HG03520 (cell line): ENCODE measurements at regions not wholly inside any gene's neighbourhood (a gene's known extent, or its start where the extent isn't known, plus 50 kb on each side); places are given as distances from the start of the nearest gene placed in this dataset.
"Not testable (repeated sequence)": the region's sequence is repeated elsewhere in the genome, so short reads cannot be mapped to it uniquely, and the experiment has no call there.

Source experiments
- ATAC-seq: cut with Tn5 transposase; IDR thresholded peaks from one replicate; pipeline ENCODE4 v1.9.1; 2021; ENCODE audit warnings: mild to moderate bottlenecking, moderate library complexity; ENCODE audit not compliant: unreplicated experiment

DNA sequence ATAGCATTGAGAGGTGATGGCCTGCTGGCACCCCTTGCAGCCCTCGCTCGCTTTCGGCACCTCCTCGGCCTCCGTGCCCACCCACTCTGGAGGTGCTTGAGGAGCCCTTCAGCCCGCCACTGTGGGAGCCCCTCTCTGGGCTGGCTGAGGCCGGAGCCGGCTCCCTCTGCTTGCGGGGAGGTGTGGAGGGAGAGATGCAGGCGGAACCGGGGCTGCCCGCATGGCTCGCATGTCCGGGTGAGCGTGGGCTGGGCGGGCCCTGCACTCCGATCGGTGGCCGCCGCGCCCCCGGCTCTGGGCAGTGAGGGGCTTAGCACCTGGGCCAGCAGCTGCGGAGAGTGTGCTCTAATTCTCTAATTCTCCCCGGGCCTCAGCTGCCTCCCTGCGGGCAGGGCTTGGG is 101.1 kb downstream of the KIF4B start:
- no peak for ATAC-seq

DNA sequence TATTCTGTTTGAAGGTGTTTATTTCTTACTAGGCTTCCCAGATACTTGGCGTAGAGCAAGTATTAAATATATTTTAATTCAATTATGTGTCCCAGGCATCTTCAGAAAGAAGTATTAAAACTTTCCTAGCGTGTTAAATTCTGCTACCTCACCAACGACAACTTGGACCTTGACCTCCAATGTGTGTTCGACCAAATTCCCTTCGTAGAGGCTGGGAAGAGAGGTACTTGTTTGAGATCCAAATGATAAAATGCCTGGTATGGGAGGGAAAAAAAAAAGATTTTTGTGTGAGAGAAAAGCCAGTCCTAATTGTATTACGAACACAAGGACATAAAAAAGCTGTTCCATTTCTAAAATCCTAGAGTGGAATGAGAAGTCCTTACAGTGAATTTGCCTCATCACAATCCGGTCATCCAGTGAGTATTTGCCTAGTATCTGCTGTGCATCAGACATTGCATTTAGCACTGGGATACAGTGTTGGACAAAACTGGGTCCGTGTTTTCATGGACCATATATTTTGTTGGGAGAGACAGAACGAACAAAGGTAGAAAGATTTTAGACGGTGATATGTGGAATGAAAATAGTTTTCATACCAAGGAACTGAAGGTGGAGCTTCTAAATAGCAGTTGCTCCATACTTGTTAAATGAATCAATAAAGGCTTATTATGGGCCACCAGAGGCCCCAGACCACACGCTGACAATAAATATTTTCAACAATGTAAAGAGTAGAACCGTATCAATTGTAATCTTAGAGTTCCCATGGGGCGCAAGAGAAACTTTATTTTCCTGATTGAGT is 103.1 kb downstream of the KIF4B start:
- ATAC-seq, result no peak

DNA sequence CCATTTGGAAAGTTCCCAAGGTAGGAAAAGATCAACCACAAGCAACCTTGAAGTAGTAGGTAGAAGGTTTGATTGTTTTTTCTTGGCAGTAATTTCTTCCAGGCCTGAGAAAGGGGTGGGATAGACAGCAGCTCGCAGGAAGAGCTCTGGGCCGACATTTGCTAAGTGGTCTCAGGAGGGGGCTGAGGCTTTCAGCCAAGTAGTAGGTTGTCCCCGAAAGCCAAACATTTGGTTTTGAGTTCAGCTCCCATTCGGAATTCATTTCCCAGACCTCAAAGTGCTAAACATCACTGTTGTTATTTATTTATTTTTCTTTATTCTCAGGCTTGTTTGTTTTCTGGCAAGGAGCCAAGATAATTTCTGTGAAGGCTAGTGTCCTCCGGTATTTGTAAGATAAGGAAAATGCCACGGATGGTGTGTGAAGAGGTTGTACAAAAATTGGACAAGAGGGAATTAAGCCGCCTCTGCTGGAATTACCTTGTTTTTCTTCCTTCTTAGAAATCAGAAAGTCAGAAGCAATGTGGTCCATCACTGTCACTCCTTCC is 112.1 kb downstream of the KIF4B start:
- no peak for ATAC-seq

DNA sequence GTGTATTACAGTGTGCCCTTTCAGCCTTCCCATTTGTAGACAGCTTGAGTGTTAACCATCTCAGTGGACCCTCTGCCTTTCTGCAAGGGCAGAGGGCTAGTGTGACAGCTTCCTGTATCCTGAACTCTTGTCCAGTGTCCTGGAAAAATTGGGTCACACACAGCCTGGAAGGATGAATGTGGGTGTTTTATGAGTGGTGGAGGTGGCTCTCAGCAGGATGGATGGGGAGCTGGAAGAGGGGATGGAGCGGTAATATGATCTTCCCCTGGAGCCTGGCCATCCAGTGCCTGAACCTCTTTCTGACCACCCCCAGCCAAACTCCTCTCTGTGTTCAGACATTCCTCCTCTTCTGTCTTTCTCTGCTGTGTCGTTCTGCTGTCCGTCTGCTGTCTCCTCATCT is 113.0 kb downstream of the KIF4B start:
- ATAC-seq, result no peak

DNA sequence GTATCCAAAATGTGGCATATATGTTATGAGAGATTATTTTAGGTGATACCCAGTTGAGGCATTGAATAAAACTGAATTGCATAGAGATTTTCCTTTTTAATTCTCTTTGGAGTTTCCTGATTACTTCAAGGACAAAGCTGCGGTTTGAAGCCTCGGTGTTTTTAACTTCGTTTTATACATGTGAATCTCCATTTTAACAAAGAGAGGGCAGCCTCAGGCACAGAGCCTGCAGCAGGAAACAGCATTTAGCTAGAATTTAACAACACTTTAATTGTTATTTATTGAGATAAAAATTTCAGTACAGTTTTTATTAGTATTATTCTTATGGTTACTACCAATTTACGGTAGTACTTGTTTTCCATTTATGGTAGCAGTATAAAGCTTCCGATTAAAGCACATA is 114.0 kb downstream of the KIF4B start:
- ATAC-seq, result no peak

DNA sequence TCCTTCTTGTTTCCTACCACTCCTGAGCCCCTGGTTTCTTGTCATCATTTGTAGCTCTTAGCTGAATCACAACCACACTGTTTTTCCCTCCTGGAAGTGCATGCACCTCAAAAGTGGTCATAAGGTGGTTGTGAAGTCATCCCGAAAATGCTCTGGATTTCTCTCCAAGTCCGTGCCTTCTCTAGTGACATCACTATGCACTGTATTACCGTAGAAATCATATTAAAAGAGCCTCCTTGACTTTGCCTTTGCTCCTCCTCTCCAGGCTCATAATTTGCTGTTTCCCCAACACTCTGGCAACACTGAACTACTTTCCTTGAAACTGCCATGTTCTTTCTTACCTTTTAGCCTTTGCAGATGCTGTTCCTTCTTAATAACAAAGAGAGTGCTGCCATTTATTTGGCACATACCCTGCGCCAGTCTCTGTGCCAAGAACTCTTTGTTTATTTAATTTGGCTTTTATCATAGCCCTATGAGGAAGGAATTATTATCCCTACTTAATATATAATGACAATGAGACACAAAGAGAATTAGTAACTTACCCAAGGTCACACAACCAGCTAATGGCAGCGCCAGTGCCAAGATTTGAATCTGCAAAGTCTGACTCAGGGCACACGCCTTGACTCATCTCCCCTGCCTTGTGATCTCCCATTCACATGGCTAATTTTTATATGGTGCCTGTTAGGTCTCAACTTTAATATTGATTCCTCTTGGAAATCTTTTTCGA is 115.4 kb downstream of the KIF4B start:
- ATAC-seq, result no peak

DNA sequence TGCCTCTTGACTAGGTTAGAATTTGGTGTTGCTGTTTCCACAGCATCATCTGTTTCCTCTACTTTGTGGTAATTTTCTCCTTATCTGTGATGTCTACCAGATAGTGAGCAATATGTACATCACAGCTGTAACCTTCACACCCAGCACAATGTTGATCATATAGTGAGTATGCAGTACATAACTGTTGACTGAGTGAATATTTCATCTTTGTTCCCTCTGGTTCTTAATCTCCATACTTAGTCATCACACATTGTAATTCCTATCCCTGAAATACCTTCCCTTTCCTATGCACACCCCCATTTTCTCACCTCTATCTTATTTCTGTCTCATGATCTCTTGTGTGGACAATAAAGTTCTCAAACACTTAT is 115.9 kb downstream of the KIF4B start:
- ATAC-seq, result no peak

DNA sequence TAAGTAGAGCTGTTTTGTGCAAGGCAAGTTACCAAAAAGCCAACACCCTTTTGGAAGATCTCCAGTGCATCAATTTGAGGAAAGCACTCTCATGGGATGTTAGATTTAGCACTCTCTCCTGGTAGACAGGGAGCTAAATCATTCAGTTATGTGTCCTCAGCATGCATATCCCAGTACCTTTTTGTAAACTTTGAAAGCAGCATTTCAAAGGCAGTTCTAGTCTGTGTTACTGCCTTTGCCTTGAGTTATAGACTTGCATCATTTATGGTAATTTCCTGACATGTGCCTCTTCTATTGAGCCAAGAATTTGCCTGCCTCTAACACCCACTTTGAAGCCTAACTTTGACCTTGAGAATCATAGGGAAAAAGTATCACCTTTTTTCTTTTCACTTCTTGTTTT is 120.6 kb downstream of the KIF4B start:
- no peak for ATAC-seq

DNA sequence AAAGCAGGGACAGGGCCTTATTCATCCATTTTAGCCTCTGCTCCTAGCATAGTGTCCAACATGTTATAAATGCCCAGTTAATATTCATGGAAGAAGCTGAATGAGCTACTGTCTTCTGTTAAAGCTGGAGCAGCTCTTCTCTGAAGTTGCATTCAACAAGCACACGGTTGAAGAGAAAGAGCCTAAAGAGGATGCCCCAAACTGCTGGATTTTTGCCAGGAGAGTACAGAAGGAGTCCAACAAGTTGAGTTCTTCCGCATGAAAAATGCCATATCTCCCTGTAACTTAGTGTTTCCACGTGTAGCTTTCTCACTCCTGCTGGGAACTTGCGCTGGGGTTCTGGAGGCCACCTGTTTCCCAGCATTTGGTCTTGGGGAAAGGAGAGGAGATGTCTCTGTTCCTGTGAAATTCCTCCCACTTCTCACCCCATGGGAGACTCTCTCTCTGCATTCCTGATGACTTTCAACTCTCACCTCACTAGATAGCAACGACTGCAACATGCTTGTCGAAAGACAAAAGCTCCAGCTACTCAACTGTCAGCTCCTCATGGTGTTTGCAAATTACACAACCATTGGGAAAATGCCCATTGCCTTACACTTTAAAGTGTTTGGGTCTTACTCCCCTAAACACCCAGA is 122.8 kb downstream of the KIF4B start:
- ATAC-seq, result no peak

DNA sequence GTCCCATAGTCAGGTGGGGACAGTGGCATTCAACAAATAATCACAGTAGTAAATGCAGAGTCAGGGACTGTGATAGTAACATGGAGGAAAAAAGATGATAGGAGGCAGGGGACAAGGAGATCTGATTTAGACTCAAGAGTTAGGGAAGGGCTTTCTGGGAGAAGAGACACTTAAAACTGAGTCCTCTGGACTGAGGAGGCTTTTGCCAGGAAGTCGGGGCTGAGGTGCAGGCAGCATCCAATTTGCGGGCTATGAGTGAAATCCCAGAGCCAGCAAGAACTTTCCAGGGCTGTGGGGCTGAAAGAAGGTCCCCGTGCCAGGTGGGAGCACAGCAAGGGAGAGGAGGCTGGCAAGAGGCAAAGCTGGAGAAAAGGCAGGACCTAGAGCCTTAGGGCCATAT is 124.1 kb downstream of the KIF4B start:
- no peak for ATAC-seq

DNA sequence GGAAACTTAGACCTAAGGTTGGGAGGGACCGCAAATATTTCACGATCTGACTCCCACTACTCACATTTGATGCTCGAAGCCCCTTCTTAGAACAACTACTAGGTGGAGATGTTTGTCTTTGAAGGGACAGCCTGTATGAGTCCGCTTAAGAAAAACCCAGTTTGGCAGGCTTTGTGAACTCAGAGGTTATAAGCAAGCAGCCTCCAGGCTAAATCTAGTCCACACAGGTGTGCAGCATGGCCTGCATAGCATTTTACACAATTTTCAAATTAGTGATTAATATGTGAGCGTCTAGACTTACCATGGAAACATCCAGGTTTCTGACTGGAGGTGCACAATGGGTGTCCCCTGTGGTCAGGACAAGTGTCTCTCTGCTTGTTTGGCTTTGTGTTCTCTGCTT is 127.1 kb downstream of the KIF4B start:
- ATAC-seq, result no peak

DNA sequence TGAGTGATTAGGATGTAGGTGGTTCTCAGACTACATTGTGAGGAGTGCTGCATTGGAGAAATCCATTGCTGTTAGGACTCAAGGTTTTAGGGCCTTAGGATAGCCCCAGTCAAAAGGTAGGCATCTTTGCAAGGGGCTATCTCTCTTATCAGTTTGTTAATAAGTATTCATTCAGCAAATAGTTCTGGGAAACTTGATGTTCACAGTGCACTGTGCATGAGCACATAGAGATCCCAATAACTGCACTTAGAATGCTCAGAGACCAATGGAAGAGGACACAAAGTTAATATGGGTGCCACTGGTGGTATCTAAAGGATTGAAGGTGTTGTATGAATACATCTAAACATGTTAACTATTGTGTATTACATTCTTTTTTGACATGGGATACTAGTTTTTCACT is 131.4 kb downstream of the KIF4B start:
- no peak for ATAC-seq

DNA sequence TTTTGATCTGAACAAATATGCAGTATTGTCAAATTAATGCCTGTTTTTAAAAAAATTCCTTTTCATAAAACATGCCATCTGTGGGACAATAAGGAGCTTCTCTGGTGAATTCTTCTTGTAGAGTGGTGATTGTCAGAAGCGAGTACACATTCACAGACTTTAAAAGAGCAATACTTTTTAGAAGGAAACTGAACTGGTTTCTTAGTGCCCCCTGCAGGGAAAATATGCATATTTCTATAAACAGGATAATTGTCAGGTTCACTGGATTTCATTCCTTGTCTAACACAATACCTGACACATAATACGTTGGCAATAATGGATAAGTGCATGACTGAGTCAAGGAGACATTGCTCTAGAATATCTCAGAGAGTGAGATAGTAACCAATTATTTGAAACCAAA is 133.7 kb downstream of the KIF4B start:
- ATAC-seq, result no peak

DNA sequence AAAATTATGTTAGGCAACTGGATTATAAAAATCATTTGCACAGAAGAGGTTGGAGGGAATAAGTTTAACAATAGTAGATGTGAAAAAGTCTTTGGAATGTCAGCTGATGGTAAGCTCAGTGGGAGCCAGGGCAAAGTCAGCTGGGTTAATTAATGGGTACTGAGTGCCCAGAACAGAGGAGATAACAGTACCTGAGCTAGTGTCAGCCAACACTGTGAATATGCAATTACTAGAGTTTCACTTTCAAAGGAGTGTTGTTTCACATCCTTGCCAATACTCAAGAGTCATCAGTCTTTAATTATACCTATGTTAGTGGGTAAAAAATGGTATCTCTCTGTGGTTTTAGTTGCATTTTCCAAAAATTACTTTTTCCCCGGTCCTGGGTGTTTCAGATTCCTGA is 135.1 kb downstream of the KIF4B start:
- no peak for ATAC-seq

DNA sequence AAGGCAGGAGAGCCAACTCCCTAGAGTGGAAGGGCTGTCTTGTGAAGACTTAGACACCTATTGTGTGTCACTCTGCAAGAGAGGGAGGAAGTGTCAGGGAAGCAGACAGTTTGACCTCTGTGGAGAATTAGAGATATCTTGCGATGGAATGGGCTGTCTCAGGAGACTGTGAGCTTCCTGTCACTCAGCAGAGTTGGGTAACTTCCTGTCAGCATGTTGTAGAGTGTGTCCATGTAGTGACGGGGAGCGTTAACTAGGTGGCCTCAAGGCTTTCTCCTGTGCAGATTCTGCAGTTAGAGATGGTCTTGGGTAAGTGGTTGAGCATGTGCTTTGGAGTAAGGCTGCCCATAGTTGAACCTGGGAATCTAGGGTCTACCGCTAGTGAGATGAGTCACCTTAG is 136.5 kb downstream of the KIF4B start:
- no peak for ATAC-seq

DNA sequence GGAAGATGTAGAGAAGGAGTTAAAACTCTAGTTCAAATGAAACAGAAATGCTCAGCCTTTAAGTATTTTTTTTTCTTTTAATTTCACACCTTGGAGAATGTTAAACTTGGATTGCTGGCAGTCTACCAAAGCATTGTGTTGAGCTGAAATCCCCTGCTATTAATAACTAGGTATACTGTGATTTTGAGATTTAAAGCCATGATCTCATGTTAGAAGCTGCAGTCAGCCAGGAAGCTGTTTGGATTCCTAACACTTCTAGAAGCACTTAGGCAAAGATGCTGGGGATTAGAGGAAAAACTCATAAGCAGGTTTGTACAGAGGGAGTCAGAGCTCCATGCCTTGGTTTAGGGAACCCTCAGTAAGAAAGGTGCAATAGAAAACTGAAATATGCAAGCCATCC is 141.4 kb downstream of the KIF4B start:
- no peak for ATAC-seq

DNA sequence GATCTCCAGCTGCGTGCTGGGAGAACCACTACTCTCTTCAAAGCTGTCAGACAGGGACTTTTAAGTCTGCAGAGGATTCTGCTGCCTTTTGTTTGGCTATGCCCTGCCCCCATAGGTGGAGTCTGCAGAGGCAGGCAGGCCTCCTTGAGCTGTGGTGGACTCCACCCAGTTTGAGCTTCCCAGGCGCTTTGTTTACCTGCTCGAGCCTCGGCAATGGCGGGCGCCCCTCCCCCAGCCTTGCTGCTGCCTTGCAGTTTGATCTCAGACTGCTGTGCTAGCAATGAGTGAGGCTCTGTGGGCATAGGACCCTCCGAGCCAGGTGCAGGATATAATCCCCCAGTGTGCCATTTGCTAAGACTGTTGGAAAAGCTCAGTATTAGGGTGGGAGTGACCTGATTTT is 149.5 kb downstream of the KIF4B start:
- ATAC-seq, result not testable (repeated sequence)

DNA sequence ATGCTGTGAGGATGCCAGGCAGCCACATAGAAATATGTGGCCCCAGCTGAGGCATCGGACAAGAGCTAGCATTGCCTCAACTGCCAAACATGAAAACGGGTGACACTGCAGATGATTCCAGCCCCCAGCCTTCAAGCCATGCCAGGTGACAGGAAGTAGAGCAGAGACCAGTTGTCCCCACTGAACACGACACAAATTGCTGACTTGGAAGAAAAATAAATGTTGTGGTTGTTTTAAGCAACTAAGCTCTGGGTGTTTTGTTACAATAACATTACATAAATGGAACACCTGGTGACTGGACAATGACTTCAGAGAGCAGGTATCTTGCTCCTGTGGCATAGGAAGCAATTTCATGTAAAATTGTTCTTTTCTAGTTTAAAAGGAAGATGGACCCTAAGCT is 154.2 kb downstream of the KIF4B start:
- ATAC-seq, result no peak

DNA sequence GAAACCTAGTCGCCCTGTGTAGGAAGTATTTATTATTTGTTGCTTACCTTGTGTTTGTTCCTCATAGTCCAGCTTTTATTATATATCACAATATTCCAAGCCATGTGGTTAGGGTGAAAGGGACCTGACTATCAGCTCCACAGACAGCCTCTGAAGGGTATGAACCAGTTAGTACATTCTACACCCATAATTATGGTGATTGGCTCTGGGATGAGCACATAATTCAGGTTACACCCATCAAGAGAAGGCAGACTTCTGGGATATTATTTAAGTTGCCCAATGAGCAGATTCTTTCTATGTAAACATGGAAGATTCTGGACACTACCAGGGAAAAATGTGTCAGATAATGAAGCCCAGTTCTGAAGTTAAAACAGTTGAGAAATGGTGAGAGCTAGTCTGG is 168.0 kb downstream of the KIF4B start:
- ATAC-seq, result no peak

DNA sequence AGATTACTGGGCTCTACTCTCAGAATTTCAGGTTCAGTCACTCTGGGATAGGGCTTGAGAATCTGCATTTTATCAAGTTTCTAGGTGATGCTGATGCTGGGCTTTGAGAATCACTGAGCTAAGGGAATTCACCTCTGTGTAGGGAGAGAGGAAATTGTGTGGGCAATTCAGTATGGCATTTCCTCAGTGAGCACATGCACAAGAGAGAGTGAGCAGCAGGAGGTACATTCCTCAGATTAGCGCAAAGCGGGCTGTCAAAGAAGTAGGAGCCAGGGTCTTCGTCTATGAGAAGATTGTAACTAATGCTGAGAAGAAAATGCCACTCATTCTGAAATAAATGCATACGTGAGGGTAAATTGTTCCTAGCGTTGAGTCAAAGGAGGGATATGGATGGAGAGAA is 175.9 kb downstream of the KIF4B start:
- ATAC-seq, result no peak

DNA sequence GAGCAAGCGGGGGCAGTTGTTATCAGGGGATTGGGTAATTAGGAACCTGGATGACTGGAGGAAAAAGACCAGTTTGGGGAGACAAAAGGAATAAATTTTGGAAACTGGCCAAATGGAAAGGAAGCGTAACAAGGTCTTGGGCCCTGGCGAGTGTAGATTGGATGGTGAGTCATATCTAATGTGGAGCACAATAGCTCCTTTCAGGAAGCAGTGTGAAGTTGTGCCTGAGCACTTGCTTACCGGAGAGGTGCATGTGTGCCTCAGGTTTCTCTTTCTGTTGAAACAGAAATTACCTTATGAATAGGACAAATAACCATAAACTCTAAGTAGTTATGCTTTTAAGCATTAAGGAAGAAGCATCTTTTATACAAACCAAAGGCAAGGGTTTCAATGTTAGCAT is 176.4 kb downstream of the KIF4B start:
- no peak for ATAC-seq

DNA sequence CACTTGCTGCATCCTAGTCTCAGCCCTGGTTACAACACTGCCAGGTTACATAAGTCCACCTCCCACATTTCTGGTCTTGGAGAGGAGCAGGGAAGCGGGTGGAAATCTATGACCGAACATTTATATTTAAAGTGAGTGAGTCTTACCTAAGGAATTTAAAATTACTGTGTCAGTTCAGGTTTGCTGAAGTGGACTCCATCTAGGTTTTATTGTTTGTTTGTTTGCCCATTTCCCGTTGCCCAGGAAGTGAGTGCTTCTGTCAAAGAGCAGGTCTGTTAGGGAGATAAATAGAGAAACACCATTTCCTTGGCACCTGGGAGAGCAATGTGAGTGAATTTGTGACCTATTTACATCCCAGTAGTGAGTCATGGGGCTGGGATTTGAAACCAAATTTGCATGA is 179.5 kb downstream of the KIF4B start:
- no peak for ATAC-seq
